D721Med (cell line): ENCODE measurements at regions not wholly inside any gene's neighbourhood (a gene's known extent, or its start where the extent isn't known, plus 50 kb on each side); places are given as distances from the start of the nearest gene placed in this dataset.
A peak's percentile ranks its signal among the peaks of the same experiment; 100 is the strongest.

ENCODE experiments used
- DNase-seq: peaks from one replicate; pipeline ENCODE4 v3.0.0; 2011; ENCODE audit warnings: low spot score; ENCODE audit not compliant: insufficient read length
- FAIRE-seq: peaks from 2 replicates; lab custom pipeline; 2011; peaks lifted over from hg19 to GRCh38; lab: Jason Lieb, UNC
- TF ChIP-seq, protein P1 (sequence below): IDR thresholded peaks from 2 replicates; pipeline ENCODE4 v1.5.1; 2012; ENCODE audit warnings: mild to moderate bottlenecking, control low read depth; ENCODE audit not compliant: insufficient read depth; ENCODE audit errors: missing control alignments

DNA sequence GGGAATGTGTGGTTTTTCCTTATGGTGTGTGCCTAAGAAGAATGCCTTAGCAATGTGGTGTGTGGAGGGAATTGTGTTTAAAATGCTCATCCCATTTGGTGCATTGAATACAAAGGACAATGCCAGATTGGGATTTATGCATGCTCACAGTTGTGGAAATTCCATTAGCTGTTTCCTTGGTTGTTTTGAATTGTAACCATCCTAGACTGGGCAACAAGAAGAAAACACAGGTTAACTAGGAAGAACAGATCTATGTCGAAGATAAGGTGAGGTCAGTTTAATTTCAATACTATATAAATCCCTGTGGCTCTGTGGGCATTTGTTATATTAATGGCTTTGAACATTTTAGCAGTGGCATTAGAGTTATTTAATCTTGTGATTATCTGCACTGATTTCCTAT is 266.8 kb downstream of the MAT2B start:
- DNase-seq = no peak
- TF ChIP-seq, protein P1, sequence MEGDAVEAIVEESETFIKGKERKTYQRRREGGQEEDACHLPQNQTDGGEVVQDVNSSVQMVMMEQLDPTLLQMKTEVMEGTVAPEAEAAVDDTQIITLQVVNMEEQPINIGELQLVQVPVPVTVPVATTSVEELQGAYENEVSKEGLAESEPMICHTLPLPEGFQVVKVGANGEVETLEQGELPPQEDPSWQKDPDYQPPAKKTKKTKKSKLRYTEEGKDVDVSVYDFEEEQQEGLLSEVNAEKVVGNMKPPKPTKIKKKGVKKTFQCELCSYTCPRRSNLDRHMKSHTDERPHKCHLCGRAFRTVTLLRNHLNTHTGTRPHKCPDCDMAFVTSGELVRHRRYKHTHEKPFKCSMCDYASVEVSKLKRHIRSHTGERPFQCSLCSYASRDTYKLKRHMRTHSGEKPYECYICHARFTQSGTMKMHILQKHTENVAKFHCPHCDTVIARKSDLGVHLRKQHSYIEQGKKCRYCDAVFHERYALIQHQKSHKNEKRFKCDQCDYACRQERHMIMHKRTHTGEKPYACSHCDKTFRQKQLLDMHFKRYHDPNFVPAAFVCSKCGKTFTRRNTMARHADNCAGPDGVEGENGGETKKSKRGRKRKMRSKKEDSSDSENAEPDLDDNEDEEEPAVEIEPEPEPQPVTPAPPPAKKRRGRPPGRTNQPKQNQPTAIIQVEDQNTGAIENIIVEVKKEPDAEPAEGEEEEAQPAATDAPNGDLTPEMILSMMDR = no peak
- FAIRE-seq = peak; percentile 64

DNA sequence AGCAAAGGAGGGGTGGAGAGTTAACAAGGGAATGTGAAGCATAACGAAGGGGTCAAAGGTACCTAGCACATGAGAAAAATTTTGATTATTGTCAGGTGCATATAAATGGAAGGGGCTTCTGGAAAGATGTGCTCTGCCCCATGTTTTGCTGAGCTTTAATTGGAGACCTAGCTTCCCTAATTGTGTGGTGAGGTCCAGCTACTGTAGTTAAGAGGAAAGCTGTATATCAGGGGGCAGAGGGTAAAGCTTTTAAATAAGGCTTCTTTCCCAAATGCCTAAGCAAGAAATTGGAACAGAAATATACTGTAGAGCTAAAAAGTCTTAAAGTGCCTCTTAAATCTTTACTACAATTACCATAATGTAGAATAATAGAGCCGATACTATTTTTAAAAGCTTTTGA is 267.2 kb downstream of the MAT2B start:
- TF ChIP-seq, protein P1 = no peak
- FAIRE-seq (no peak), DNase-seq (no peak)

DNA sequence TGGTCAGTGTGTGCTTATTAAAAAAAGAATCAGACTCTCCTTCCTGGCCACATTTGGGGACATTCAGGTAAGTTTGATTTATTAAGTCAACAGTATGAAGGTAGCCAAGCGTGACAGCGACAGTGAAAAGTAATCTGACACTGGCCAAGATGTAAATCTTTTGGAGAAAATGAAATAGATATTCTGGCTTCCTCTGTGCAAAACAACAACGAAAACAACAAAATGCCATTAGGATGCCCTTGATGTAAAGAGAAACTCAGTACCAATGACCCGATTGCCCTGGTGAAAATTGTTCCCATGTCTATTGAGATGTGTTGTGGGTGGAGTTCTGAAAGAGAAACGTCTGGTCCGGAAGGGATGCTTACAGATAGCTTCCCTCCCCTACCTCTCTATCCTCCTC is 267.8 kb downstream of the MAT2B start:
- DNase-seq = no peak
- TF ChIP-seq, protein P1 = no peak
- FAIRE-seq = no peak

DNA sequence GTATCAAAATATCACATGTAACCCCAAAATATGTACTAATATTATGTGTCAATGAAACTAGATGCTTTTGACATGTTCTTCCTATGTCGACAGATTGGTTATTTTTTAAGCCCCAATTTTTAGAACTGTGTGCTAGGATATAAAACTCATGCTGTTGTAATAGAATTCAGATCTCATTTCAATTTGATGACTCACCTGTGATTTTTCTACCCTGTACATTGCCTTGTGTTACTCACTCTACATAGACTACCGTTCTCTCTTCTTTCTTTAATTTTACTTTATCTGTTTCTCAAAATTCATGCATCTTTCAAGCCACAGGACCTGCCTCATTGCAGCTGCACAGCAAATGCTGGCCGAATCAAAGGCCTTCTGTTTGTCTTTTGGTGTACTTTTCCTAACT is 284.5 kb downstream of the MAT2B start:
- DNase-seq = no peak
- TF ChIP-seq, protein P1 = no peak
- no peak for FAIRE-seq

DNA sequence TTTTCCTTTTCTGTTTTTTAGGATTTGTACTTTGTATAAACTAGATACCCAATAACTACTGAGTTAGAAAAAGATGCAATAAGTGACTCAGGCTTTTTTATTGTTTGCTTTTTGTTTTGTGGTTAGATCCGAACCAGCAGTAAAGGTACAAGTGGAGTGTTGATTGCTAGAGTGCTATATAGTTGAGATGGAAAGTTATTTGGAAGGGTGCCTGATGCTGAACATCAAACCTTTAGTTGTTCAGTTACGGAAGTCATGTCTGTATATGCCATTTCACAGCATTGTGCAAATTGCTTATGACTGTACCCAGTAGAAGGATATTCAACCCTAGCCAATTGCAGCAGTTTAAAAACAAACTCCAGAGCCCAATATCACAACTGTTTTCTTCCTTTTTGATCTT is 285.1 kb downstream of the MAT2B start:
- TF ChIP-seq, protein P1 = no peak
- DNase-seq (no peak), FAIRE-seq (no peak)

DNA sequence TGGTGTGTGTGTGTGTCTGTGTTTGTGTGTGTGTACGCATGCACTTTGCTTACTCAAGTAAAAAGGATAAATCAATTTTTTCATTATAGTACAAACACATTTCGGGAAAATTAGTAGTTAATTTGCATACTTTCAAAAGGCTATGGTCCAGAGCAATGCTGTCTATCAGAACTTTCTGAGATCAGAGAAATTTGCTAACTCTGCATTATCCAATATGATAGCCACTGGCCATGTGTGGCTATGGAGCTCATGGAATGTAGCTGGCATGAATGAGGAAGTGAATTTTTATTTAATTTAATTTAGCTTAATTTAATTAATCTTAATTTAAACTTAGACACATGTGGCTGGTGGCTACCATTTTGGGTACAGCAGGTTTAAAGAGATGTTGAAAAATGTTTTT is 289.6 kb downstream of the MAT2B start:
- no peak for DNase-seq
- TF ChIP-seq, protein P1 = no peak
- no peak for FAIRE-seq

DNA sequence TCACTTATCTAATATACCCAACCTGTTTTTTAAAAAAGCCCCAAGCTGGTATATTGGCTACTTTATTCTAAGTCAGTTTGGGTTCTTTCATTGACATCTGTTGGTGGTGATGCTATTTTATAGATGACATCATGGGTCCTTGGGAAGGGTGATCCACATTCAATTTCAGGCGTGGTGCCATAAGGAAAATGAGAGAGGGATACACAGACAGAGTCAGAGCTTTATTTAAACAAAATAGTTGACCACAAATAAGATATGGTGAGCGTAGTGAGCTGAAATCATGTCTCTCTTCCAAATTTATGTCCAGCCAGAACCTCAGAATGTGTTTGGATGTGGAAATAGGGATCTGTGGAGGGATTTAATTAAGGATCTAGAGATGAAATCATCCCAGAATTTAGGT is 302.4 kb downstream of the MAT2B start:
- DNase-seq (no peak), FAIRE-seq (no peak)
- TF ChIP-seq, protein P1 = no peak
